GM19468 (cell line): ENCODE measurements at regions not wholly inside any gene's neighbourhood (a gene's known extent, or its start where the extent isn't known, plus 50 kb on each side); places are given as distances from the start of the nearest gene placed in this dataset.
"Not testable (repeated sequence)": the region's sequence is repeated elsewhere in the genome, so short reads cannot be mapped to it uniquely, and the experiment has no call there.

ENCODE experiments used
- ATAC-seq: cut with Tn5 transposase; IDR thresholded peaks from one replicate; pipeline ENCODE4 v1.9.1; 2021; ENCODE audit warnings: mild to moderate bottlenecking, moderate library complexity, moderate number of reproducible peaks; ENCODE audit not compliant: unreplicated experiment; ENCODE audit errors: extremely low read depth

DNA sequence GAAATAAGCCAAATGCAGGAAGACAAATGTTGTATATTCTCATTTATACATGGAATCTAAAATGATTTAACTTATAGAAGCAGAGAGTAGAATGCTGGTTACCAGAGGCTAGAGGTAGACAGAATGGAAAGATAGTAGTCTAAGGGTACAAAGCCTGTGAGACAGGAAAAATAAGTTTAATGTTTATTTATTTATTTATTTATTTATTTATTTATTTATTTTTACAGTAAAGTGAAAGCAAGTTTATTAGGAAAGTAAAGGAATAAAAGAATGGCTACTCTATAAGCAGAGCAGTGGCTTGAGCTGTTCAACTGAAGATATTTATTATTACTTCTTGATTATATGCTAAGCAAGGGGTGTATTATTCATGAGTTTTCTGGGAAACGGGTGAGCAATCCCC lies 203.2 kb downstream of the LAS1L start:
- no peak for ATAC-seq

DNA sequence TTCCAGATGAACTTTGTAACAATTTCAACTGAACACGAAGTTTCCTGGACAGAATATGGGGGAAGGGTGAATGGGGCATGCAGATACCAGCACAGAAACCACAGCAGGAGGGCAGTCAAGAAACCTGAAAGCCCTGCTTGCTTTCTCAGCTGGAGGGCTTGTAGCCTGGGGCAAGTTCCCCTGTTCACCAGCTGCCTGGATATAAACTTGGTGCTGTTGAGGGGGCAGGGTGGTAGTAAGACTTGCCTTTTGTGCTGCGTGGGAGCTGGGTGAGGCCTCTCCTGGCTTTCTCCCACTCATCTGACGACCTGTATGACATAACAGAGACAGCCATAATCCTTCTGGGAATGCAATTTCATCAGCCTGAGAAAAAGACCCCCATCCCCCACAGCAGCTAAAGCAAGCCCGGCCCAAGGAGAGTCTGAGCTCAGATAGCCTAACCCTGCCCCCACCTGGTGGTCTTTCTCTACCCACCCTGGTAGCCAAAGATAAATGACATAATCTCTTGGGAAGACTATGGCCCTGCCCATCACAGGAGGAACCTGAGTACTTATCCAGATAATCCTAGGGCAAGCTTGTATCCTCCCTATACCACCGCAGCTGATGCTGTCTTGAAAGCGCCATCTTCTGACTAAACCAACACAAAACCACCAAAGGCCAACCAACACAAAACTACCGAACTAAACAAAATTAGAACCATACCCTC lies 234.3 kb downstream of the LAS1L start:
- ATAC-seq, result no peak

DNA sequence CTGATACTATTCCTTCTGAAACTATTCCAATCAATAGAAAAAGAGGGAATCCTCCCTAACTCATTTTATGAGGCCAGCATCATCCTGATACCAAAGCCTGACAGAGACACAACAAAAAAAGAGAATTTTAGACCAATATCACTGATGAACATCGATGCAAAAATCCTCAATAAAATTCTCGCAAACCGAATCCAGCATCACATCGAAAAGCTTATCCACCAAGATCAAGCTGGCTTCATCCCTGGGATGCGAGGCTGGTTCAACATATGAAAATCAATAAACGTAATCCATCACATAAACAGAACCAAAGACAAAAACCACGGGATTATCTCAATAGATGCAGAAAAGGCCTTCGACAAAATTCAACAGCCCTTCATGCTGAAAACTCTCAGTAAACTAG lies 251.7 kb downstream of the LAS1L start:
- not testable (repeated sequence) for ATAC-seq

DNA sequence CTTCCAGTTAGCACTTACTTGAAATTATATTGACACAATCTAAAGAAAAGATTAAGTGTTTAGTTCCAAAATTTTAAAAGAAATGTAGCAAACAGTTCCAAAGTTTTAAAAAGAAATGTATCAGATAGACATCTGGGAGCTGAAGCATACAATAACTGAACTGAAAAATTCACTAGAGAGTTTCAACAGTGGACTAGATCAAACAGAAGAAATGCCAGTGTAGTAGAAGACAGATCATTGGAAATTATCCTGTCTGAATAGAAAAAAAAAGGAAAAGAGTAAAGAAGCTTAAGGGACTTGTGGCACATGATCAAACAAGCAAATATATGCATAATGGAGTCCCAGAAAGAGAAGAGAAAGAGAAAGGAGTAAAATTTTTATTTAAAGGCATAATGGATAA lies 261.4 kb downstream of the LAS1L start:
- no peak for ATAC-seq

DNA sequence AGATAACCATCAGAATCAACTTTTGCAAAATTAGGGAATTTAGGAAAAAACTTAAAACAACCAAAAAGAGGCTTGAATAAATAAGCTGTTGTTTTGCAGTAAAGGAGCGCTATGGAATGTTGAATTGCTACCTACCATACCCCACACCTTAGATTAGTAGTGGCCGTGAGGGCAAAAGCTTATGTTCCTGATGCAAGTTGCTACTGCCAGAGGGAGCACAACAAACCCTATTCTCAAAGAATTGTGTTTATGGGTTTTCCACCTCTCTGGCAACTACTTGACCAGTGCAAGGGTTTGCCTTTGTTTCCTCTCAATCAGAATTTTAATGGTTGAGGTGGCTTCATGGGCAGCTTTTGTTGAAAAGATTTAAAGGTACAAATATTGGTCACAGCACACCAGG lies 268.1 kb downstream of the LAS1L start:
- ATAC-seq, result no peak

DNA sequence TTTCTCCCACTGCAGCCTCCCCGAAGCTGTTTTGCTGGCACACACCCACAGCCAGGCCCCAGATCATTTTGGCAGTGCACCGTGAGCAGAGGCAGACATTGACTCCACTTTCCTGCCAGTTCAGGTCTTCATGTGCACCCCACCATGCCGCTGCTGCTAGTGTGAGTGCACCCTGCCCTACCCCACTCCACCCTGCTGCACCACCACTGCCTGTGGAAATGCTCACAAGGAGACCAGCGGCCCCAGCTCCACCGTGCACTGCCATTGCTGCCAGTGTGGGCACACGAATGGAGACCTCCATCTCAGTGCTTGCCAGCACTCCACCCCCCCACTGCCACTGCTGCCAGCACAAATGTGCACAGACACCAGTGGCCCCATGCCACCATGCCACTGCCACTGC lies 277.6 kb upstream of the ZC4H2 start:
- no peak for ATAC-seq

DNA sequence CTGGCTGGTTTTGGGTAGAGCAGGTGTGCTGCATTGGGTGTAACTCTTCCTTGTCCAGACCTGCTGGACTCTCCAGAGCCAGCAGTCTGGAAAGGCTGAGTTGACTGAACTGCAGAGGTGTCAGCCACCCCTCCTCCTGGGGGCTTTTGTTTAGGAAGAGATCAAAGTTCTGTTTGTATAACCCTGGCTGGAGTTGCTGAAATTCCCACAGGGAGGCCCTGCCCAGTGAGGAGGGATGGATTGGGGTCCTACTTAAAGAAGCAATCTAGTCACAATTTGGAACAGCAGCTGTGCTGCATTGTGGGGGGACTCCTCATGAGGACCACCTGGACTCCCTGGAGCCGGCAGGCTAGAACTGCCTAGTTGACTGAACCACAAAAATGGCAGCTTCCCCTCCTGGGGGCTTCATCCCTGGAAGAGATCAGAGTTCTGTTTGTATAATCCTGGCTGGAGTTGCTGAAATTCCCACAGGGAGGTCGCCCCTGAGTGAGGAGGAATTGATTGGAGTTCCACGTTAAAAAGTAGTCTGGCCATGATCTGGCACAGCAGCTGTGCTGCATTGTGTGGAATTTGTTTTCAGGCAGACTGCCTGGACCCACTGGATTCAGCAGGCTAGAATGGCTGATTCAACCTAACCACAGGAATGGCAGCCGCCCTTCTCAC lies 264.9 kb upstream of the ZC4H2 start:
- no peak for ATAC-seq

DNA sequence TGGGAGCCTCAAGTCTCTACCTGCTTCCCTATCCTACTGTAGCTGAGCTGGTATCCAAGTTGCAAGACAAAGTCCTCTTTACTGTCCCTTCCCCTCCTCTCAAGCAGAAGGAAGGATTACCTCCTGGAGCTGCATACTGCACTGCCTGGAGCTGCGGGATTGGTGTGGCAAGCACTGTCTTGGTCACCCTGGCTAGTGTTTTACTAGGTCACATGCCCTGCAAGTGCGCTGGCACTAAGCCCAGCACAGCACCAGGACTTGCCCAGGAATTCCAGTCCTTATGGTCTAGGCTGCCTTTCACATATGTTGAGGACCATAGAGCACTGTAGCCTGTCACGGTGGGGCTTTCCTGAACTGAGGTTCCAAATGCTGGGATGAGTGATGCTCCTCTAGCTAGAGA lies 227.3 kb upstream of the ZC4H2 start:
- no peak for ATAC-seq

DNA sequence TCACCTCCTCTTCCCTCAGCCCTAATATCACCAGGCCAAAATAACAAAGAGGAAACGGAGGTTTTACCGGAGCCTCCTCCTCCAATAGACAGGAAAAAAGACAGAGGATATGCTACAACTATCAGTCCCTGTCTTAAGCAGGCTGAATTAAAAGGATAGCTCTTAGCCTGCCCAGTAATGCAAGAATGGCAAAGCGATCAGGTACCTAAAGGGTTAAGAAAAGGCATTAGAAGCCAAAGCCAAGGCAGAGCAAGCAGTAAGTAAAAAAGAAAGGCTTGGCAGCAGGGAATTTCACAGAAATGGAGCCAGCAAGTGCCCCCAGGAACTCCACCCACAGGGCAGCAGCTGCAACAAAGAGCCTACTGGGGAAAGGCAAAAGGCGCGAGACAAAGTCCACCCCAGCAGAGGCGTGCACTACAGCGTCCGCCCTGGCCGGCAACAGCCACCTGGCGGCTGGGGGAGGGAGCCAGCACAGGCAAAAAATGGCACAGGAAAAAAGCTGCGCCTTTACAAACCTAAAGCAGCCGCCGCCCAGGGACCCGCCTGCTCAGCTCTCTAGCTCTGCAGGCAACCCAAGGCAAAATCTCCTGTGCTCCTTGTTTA lies 220.6 kb upstream of the ZC4H2 start:
- no peak for ATAC-seq

DNA sequence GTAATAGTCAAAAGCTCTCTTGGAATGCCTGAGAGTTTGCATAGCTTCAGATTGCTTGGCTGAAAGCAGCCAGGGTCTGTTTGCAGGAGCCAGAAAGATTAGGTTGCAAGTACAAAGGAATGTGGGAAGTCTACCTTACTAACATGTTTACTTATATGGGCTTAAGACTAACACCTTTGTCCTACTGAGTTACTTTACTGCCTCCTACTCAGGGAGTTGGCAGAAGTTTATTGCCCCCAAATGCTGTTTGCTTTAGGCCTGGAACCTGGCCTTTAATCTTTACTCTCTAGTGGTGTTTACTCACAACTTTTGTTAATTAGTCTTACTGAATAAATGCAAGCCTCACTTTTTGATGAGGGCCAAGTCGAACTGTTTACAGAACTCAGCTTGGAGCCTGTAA lies 219.4 kb upstream of the ZC4H2 start:
- no peak for ATAC-seq

DNA sequence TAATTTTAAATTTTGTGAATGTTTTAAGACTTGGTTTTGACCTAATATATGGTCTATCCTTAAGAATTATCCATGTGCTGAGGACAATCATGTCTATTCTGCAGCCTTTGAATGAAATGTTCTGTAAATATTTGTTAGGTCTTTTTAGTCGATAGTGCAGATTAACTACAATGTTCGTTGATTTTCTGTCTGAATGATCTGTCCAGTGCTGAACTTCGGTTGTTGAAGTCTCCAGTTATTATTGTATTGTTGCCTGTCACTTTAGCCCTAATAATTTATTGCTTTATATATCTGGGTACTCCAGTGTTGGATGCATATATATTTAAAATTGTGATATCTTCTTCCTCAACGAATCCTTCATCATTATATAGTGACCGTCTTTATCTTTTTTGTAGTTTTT lies 218.3 kb upstream of the ZC4H2 start:
- no peak for ATAC-seq

DNA sequence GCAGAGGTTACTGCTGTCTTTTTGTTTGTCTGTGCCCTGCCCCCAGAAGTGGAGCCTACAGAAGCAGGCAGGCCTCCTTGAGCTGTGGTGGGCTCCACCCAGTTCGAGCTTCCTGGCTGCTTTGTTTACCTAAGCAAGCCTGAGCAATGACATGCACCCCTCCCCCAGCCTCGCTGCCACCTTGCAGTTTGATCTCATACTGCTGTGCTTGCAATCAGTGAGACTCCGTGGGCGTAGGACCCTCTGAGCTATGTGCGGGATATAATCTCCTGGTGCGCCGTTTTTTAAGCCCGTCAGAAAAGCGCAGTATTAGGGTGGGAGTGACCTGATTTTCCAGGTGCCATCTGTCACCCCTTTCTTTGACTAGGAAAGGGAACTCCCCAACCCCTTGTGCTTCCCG lies 187.1 kb upstream of the ZC4H2 start:
- ATAC-seq, result not testable (repeated sequence)

DNA sequence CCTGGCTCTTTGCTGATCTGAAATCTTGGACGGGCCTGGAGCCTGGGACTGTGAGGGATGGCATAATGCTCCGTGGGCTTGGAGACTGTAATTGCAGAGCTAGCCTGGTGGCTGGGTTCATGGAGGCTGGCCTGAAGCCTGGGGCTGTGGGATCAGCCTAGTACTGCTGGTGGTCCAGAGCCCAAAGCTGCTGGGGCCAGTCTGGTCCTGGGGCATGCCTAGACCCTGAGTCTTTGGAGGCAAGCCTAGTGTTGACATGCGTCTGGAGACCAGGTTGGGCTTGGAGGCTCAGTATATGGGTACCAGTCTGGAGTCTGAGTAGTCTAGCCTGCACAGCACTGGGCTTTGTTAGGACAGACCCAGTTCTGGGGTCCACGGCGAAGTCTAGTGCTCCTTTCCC lies 172.0 kb upstream of the ZC4H2 start:
- no peak for ATAC-seq

DNA sequence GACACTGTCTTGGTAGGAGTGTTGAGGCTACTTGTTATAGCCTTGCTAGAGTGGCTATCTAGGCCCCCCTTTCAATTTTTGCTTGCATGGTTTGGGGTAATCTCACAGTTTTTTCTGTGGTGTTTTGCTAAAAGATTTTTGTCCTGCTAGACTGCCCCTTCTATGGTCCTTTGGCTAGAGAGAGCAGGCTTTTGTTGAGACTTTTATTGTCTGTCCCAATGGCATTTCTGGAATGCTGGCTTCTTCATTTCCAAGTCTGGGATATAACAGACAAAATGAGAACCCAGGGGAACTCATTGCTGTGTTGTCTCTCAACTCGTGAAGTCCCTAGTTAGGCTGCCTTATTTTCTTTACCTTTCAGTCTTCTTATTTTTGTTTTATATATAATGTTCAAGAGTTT lies 160.2 kb upstream of the ZC4H2 start:
- no peak for ATAC-seq

DNA sequence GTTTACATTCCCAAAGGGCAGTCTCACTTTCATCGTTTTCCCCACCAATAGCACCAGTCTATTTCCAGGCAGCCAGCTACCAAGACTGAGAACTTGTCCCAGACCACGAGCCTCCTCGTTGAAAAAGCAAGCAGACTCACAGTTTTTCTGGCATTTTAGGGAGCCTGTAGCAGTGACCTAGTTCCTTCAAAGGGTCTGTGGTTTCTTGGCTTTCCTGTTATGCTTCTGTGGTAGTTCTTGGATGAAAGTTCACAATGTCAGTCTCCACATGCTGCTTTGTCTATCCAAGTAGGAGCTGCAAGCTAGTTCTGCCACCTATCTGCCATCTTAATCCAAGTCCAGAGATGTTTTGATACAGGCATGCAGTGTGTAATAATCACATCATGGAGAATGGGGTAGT lies 151.6 kb upstream of the ZC4H2 start:
- no peak for ATAC-seq

DNA sequence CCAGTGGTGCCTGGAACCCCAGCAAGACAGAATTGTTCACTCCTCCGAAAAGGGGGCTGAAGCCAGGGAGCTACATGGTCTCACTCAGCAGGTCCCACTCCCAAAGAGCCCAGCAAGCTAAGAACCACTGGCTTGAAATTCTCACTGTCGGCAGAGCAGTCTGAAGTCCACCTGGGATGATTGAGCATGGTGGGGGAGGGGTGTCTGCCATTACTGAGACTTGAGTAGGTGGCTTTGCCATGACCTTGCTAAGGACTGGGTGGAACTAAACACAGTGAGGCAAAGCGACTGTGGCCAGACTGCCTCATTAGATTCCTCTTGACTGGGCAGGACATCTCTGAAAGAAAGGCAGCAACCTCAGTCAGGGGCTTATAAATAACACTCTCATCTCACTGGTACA lies 122.6 kb upstream of the ZC4H2 start:
- ATAC-seq, result no peak

DNA sequence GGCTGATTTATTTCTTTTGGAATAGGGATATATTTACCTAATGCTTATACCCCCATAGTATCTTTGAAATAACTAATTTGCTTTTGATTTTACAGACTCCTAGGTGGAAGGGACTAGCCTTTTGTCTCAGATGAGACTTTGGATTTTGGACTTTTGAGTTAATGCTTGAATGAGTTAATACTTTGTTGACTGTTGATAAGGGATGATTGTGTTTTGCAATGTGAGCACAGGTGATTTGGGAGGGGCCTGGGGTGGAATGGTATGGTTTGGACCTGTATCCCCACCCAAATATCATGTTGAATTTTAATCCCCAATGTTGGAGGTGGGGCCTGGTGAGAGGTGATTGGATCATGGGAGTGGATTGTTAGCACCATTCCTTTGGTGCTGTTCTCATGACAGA lies 117.4 kb upstream of the ZC4H2 start:
- no peak for ATAC-seq

DNA sequence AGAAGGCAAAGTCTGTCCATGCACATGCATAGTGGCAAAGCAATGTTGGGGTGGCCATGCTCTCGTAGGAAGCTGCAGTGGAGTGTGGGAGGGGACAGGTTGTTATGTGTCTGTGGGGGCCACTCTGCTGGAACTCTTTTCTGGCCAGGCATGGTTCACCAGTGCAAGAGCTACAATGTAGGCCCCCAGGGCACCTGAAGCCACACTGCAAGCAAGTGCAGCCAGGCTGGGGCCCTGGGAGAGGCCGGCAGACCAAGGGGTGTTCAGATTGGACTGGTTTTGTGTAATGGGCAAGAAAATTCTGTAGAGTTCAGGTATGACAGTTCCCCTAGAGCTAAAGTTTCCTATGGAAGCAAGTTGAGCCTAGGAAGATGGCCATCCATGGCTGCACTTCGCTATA lies 97.0 kb upstream of the ZC4H2 start:
- no peak for ATAC-seq

DNA sequence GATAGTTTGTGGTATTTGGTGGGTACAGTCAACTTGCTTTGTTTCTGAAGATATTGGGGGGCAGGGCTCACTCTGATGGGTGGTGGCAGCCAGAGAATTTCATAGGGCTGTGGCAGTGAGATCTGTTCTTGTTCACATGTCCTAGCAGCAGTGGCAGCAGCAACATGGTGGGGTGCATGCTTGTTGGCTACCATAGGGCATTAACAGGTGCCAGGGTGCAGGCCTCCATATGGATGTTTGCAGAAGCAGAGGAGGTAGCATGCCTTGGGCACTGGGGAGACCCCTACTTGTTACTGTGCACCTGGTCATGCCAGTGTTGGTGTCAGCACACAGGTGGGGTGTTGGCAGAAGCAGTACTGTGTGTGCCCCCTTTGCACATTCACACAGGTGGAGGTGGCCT lies 96.3 kb upstream of the ZC4H2 start:
- ATAC-seq, result no peak

DNA sequence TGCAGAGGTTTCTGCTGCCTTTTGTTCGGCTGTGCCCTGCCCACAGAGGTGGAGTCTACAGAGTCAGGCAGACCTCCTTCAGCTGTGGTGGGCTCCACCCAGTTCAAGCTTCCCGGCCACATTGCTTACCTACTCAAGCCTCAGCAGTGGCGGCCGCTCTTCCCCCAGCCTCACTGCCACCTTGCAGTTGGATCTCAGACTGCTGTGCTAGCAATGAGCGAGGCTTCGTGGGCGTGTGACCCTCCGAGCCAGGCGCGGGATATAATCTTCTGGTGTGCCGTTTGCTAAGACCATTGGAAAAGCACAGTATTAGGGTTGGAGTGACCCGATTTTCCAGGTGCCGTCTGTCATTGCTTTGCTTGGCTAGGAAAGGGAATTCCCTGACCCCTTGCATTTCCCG lies 82.4 kb upstream of the ZC4H2 start:
- not testable (repeated sequence) for ATAC-seq

DNA sequence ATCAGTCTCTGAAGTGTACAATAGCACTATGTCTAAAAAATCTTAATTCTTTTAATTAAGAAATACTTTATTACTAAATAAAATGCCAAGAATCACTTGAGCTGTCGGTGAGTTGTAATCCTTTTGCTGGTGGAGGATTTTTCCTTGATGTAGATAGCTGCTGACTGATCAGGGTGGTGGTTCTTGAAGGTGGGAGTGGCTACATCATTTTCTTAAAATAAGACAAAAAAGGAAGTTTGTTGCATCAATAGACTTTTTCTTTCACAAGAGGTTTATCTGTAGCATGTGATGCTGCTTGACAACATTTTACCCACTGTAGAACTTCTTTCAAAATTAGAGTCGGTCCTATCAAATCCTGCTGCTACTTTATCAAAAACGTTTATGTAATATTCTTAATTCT lies 68.8 kb upstream of the ZC4H2 start:
- no peak for ATAC-seq

DNA sequence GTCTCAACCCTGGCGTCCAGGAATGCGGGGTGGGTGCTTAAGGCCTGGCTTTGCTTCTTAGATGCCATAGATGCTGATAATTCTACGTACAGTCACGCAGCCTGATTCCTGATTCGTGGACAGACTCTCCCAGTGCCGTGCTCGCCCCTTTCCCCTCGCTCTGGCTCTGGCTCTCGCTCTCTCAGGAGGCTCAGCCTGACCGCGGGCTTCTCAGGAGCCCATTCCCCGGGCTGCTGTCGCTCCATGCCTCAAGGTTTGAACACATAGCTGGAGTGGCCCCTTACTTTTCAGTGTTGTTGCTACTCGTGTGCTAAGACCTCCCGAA lies 59.2 kb upstream of the ZC4H2 start:
- no peak for ATAC-seq
